Dermis blood vessel endothelial cell (primary cell): ENCODE measurements at regions not wholly inside any gene's neighbourhood (a gene's known extent, or its start where the extent isn't known, plus 50 kb on each side); places are given as distances from the start of the nearest gene placed in this dataset.
"Not testable (repeated sequence)": the region's sequence is repeated elsewhere in the genome, so short reads cannot be mapped to it uniquely, and the experiment has no call there.

ENCODE experiments used
- DNase-seq: peaks from one replicate; pipeline ENCODE4 v3.0.0; 2010

DNA sequence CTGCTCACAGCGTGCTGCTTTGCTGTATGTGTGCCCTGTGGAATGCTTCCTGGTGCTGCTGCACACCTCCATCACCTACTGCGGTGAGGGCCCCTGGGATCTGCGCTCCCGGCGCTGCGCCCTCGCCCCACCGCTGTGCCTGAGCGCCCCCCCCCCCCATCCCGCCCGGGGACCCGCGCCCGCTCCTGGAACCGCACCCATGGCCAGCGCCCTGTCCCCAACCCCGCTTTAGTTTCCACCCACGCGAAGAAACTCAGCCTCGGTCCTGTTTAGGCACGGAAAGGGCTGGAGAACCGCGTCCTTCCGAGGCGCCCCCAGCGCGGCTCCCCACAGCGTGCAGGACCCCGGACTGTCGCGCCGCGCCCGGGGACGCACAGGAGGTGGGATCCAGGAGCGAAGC lies 265.5 kb downstream of the POTEB3 start:
- not testable (repeated sequence) for DNase-seq

DNA sequence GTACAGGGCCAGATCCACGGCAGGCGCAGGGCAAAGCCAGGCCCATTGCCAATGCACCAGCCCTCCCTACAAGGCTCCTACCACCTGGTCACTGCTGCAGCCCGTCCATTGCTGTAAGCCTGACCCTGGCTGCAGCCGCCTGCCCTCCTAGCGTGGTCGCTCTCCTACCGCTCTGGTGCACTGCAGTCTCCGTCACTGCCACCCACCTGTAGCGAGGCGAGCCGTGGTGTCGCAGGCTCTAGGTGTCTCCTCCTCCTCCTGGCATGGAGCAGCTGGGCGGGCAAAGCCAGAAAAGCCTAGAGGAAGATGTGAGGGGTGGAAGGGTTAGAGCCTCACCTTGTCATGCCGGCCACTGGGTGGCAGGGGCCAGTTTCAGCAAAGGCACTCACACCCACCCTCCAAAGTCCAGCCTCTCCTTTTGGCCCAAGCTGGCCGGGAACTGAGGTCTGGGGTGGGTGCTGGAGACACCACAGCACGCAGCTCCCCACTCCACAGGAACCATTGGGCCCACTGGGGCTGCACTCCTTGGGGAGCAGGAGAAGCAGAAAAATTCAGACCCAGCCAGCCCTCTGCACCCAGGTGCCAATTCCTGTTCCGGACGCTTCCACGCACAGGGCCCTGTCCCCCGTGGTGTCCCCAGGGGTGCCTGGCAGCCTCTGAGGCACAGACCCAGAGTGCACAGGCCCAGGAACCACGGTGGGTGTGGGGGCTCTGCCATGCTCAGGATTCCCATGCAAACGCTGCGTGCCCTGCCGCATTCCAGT lies 285.3 kb upstream of the POTEB2 start:
- DNase-seq: not testable (repeated sequence)

DNA sequence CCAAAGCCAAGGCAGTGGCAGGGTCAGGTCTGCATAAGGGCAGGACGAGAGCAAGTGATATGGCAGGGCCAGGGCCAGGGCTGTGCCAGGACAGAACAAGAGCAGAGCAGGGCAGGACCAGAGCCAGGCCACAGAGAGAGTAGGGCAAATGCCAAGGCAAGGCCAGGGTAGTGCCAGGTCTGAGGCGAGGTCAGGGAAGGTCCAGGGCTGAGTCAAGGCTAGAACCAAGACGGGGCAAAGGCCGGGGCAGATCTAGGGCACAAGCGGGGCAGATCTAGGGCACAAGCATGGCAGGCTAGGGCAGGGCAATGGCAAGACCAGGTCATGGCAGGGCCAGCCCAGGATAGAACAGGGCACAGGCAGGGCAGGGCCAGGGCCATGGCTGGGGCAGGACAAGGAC lies 282.0 kb upstream of the POTEB2 start:
- DNase-seq: not testable (repeated sequence)

DNA sequence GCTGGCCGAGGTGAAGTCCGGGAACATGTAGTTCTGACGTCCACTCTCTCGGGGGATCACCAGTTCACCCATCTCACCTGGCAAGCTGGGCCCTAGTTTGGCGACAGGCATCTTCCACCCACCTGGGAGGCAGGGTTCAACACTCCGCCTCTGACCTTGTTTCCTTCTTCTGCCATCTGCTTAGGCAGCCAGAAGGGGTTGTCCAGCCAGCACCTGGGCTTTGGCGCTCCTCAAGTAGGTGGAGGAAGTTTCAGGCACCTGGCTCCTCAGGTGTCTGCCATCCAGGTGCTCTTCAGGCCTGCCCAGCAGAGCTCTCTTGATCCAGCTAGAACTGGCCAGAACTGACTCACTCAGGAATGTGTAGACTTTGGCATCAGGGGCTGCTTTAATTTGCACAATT lies 267.8 kb upstream of the POTEB2 start:
- not testable (repeated sequence) for DNase-seq

DNA sequence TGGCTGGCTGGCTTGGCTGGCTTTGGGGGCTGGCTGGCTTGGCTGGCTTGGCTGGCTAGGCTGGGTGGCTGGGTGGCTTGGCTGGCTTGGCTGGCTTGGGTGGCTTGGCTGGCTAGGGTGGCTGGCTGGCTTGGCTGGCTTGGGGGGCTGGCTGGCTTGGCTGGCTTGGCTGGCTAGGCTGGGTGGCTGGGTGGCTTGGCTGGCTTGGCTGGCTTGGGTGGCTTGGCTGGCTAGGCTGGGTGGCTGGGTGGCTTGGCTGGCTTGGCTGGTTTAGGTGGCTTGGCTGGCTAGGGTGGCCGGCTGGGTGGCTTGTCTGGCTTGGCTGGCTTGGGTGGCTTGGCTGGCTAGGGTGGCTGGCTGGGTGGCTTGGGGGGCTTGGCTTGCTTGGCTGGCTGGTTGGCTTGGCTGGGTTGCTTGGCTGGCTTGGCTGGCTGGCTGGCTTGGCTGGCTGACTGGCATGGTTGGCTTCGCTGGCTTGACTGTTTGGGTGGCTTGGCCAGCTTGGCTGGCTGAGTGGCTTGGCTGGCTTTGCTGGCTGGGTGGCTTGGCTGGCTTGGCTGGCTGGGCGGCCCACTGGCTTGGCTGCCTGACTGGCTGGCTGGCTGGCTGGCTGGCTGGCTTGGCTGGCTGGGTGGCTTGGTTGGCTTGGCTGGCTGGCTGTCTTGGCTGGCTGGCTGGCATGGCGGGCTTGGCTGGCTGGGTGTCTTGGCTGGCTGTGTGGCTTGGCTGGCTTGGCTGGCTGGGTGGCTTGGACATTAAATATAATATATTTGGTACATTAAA lies 246.3 kb upstream of the POTEB2 start:
- DNase-seq: peak; percentile 0

DNA sequence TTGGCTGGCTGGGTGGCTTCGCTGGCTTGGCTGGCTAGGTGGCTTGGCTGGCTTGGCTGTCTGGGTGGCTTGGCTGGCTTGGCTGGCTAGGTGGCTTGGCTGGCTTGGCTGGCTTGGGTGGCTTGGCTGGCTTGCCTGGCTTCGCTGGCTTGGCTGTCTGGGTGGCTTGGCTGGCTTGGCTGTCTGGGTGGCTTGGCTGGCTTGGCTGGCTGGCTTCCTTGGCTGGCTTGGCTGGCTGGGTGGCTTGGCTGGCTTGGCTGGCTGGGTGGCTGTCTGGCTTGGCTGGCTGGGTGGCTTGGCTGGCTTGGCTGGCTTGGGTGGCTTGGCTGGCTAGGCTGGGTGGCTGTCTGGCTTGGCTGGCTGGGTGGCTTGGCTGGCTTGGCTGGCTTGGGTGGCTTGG lies 245.7 kb upstream of the POTEB2 start:
- DNase-seq: peak; percentile 2

DNA sequence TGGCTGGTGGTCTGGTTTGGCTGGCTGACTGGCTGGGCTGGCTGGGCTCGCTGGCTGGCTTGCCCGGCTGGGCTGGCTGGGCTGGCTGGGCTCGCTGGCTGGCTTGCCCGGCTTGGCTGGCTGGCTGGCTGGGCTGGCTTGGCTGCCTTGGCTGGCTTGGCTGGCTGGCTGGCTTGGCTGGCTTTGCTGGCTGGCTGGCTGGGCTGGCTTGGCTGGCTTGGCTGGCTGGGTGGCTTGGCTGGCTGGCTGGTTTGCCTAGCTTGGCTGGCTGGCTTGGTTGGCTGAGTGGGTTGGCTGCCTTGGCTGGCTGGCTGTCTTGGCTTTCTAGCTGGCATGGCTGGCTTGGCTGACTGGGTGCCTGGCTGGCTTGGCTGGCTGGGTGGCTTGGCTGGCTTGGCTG lies 245.1 kb upstream of the POTEB2 start:
- DNase-seq: not testable (repeated sequence)

DNA sequence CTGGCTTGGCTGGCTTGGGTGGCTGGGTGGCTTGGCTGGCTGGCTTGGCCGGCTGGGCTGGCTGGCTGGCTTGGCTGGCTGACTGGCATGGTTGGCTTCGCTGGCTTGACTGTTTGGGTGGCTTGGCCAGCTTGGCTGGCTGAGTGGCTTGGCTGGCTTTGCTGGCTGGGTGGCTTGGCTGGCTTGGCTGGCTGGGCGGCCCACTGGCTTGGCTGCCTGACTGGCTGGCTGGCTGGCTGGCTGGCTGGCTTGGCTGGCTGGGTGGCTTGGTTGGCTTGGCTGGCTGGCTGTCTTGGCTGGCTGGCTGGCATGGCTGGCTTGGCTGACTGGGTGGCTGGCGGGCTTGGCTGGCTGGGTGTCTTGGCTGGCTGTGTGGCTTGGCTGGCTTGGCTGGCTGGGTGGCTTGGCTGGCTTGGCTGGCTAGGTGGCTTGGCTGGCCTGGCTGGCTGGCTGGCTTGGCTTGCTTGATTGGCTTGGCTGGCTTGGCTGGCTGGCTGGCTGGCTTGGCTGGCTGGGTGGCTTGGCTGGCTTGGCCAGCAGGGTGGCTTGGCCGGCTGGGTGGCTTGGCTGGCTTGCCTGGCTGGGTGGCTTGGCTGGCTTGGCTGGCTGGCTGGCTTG lies 244.2 kb upstream of the POTEB2 start:
- not testable (repeated sequence) for DNase-seq

DNA sequence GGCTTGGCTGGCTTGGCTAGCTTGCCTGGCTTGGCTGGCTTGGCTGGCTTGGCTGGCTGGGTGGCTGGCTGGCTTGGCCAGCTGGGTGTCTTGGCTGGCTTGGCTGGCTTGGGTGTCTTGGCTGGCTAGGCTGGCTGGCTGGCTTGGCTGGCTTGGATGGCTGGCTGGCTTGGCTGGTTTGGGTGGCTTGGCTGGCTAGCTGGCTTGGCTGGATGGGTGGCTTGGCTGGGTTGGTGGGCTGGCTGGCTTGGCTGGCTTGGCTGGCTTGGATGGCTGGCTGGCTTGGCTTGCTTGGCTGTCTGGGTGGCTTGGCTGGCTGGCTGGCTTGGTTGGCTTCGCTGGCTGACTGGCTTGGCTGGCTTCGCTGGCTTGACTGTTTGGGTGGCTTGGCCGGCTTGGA lies 242.3 kb upstream of the POTEB2 start:
- DNase-seq: not testable (repeated sequence)

DNA sequence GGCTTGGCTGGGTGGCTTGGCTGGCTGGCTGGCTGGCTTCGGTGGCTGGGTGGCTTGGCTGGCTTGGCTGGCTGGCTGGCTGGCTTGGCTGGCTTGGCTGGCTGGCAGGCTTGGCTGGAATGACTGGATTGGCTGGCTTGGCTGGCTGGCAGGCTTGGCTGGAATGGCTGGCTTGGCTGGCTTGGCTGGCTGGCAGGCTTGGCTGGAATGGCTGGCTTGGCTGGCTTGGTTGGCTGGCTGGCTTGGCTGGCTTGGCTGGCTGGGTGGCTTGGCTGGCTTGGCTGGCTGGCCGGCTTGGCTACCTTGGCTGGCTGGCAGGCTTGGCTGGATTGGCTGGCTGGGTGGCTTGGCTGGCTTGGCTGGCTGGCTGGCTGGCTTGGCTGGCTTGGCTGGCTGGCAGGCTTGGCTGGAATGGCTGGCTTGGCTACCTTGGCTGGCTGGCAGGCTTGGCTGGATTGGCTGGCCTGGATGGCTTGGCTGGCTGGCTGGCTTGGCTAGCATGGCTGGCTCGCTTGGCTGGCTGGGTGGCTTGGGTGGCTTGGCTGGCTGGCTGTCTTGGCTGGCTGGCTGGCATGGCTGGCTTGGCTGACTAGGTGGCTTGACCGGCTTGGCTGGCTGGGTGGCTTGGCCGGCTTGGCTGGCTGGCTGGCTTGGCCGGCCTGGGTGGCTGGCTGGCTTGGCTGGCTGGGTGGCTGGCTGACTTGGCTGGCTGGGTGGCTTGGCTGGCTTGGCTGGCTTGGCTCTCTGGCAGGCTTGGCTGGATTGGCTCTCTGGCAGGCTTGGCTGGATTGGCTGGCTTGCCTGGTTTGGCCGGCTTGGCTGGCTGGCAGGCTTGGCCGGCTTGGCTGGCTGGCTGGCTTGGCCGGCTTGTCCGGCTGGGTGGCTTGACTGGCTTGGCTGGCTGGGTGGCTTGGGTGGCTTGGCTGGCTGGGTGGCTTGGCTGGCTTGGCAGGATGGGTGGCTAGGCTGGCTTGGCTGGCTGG lies 241.6 kb upstream of the POTEB2 start:
- DNase-seq: not testable (repeated sequence)

DNA sequence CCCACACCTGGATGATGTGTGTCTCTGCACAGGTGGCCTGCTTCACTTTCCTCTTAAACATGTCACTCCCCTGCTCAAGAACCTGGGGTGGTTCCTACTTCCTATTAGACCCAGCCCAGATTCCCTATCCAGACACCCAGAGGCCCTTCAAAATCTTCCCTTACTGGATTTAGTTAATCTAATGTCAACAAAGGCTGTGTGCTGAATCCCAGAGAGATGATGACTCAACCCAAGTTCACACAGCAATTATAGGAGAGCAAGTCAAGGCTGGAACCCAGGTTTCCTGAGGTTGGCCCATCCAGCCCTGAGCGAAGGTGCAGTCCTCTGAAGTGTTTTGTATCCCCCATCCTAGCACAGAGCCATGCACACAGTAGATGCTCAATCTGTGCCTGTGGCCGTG lies 230.5 kb upstream of the POTEB2 start:
- not testable (repeated sequence) for DNase-seq

DNA sequence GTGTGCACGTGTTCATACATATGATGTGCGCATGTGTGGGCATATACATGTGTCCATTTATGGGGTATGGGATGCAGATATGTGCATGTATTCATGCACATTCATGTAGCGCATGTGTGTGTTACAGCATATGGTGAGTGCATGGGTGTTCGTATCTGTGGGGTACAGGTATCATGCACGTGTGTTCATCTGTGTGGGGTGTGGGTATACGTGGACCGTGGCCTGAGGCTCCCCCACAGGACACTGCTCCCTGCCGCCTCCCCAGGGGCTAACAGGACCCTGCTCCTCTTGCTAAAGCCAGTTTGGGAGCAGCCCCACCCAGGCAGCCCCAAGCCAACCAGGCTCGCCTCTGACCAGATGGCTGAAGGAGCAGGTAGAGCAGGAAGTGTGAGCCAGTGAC lies 213.4 kb upstream of the POTEB2 start:
- DNase-seq: not testable (repeated sequence)

DNA sequence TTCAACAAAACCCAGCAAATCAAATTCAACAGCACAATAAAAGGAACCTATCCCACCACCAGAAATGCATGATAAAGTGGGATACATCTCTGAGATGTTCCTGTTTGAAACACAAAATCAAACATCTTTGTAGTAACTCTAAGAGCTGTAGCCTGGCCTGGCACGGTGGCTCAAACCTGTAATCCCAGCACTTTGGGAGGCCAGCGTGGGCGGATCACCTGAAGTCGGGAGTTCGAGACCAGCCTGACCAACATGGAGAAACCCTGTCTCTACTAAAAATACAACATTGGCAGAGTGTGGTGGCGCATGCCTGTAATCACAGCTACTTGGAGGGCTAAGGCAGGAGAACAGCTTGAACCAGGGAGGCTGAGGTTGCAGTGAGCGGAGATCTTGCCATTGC lies 202.8 kb upstream of the POTEB2 start:
- not testable (repeated sequence) for DNase-seq

DNA sequence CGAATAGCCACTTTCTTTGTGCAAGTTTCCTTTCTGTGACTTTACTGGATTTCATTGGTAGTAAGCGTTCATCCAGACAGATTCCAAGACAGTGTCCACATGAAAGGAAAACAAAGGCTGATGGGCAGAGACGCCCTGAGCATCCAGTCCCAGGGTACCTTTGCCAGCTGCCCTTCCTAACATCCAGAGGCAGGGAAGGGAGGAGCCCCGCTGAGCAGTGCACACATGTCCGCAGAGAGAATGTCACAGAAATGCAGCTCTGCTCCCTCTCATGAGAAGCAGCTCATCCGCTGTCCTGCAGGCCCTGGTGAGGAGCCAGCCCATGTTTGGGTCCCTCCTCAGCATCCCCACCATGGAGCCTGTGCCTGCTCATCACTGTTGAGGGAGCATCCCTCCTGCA lies 197.4 kb upstream of the POTEB2 start:
- not testable (repeated sequence) for DNase-seq

DNA sequence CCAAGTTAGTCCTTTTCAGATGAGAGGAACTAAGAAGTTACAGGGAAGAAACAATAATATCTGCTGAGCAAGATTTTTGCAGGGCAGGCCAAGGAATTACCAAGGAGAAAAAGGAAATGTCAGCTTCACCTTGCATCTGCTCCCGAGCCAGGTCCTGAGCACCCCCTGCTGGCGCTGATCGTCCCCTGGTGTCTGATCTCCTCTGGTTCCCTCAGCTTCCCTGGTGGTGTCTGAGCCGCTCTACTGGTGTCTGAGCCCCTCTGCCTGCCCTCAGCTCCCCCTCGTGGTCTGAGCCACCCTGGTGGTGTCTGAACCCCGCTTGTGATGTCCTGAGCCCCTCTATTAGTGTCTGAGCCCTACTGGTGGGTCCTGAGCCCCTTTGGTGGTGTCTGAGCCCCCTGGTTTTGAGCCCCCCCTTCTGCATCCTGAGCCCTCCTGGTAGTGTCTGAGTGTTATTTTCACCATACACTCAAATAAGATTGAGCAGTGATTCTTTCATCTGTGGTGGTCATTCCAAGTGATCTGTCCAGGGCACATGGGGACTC lies 196.6 kb upstream of the POTEB2 start:
- not testable (repeated sequence) for DNase-seq

DNA sequence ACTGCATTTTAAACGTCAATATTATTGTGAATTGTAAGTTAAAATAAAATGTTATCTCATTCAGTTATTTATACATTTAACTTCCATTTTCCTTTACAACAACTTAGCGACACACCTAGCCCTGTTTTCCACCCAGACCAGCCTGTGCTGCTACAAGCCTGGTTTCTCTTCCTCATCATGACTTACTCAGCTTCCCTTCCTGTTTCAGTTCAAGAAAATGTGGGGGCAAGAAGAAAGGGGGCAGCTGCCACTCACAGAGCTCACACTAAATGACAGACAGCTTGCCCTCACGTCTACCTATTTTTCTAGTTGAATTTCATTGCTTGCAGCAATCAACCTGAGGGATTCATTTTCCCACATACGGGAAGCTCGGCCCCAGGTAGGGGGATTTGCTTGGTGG lies 185.8 kb upstream of the POTEB2 start:
- not testable (repeated sequence) for DNase-seq

DNA sequence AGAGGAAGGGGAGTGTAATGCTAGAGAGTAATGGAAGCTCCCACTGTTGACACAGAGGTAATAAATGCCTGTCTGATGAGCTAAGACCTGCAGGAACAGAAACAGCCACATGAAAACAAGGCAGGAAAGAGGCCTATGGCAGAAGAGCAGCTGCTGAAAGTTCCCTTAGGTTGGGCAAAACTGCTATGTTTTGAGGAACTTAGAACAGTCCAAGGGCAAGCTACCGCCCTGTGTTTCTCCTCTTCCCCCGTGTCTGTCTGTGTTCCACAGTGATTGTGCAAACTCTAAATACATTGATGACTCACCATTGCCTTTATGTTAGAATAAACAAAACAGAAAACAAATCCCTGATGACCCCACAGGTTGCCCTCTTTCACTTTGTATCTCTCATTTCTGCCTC lies 165.6 kb upstream of the POTEB2 start:
- DNase-seq: not testable (repeated sequence)

DNA sequence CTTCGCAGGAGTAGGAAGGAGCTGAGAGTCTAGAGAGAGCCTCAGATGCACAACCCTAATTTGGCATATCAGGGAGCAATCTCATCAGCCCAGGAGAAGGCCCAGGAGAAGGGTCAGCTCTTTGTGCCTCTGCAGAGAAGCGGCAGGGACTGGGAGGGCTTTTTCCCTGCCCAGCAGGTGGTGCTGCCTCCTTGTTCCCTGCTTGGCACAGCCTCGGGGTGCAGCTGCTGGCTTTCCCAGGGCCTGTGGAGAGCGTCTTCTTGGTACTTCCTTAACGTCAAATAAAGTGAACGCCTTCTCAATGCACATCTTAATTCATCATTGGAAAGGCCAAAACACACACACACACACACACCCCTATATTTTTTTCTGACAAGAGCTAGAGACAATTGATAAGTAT lies 162.9 kb upstream of the POTEB2 start:
- DNase-seq: not testable (repeated sequence)

DNA sequence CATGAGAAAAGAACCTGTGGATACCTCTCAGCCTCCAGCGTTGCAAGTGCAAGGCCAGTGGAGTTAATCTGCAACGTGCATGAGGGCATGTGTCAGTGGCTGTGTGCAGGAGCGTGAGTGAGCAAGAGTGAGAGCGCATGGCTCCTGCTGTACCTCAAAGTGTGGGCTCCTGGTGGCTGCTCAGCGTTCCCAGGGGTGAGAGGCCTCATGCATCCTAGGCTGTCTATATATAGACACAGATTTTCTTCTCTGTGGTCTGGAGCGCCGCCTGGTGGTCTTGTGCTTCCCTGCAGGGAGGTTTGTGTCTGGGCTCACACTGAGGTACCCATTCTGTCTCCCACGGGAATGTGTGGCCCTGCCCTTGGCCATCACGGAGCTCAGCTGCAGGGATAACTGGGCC lies 161.8 kb upstream of the POTEB2 start:
- not testable (repeated sequence) for DNase-seq

DNA sequence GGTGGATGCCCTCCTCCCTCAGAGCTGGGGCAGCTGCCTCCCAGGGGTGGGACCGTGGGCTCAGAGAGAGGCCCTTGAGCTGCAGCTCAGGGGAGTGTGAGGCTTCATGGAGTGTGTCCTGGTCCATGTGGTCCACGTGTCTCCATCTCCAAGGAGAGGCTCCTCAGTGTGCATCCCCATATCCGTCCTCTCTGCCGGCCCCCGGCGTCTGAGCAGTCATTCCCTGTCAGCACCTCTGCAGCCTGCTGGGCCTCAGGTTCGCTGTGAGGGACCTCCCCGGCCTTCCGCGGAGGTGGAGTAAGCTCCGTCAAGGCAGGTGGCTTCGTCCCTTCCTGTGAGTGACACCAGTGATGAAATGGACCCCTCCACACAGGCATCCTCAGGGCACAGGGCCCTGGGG lies 160.7 kb upstream of the POTEB2 start:
- DNase-seq: not testable (repeated sequence)

DNA sequence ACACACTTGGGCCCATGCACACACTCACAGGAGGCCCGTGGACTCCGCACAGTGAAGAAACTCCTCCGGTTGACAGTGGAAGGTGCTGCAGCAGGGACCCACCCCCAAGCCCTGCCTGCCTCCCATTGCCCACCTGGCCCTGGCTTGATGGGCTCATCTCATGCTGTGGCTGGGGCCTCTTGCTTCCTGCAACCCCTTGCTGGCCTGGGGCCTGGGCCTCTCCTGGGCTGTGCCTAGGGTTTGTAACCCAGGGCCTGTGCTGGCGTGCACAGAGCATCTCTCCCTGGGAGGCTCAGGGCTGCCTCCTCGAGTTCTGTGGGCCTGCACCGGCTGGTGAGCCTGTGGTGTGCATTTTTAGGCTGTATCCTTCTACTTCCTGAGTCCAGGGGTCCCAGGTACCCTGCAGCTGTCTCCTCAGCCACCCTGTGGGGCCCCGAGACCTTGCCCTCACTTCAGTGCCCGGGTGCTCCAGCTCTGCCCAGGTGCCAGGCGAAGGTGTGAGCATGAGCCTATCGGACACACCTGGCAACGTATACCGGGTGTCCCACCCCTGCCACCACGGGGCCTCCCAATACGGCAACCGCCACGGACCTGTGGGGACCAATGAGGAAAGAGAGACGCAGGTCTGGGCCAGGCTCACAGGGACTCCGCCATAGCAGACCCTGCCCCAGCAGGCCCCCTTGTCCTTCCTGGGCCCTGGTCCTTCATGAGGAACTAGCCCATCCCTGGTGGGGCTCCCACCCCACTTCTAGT lies 158.3 kb upstream of the POTEB2 start:
- not testable (repeated sequence) for DNase-seq
